ENCODE measurements at regions not wholly inside any gene's neighbourhood (a gene's known extent, or its start where the extent isn't known, plus 50 kb on each side); places are given as distances from the start of the nearest gene placed in this dataset.

DNA sequence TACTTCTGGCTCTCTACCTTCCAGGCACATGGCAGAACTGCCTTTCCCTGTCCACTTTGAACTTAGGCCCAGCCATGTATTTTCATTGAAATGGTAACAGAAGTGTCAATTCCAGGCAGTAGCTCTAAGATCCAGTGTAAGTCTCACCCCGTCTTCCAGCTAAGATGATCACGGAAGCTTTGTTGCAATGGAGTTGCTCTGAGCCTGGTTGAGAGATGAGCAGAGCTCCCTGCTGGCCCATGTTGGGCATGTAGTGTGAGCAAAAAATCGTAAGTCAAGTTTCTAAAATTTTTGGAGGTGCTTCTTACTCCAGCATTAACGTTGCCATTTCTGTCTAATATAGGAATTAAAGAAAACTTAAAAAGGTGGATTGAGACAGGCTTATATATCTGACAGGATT lies 274.4 kb downstream of the IPMK start:
- H3K27ac ChIP-seq: no peak overlapping the region
- no peak for TF ChIP-seq CTCF (conservative IDR thresholded peaks at IDR 0.05)
- no peak for TF ChIP-seq ZFX (IDR thresholded peaks at IDR 0.05)

DNA sequence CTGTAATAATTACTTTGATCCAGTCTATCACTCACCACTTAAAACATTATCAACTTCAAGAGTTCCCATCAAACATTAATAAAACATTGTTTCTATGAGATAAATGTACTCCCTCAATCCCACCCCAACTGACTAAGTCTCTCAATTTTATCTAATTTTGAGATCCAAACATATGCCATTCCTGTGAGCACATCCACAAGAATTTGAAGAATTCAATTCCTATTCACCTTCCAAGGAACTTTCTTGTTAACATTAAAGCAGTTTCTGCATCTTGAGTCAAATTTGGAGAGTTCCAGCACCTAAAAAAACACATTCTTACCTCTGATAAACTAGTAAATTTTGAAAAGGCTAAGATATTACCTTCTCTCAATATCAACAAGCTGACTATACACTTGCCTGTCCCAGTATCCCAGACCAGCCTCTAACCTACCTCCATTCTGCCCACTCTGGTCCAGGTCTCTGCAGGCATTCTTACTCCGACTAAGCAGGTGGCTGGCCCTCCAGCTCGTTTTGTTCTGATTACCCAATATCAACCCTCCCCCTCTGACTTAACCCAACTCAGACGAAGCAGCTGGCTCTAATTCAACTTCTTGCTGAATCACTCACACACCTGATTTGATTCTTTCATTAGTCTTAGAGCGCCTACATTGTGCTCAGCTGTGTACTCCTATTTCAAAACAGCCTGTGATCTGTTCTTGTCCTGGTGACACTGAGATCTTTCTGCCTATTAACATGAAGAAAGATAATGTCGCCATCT lies 275.2 kb downstream of the IPMK start:
- TF ChIP-seq CTCF (conservative IDR thresholded peaks at IDR 0.05): no peak
- no peak overlapping the region for H3K27ac ChIP-seq

DNA sequence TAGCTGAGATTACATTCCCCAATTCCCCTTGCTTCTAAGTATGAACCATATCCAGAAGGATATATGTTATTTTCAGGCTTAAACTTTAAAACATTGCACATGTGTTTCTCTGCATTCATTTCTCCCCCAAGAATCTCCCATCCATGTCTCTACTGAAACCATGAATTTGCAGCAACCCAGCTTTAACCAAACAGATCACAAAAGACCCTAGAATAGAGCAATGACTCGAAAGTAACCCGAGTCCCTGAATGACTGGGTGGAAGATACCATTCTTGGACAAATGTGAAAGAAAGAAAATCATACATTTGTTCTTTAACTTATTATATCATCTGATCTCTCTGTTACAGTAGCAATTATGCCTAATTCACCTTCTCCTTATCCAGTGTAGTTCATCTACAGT lies 278.7 kb downstream of the IPMK start:
- TF ChIP-seq CTCF (conservative IDR thresholded peaks at IDR 0.05): no peak
- no peak overlapping the region for H3K27ac ChIP-seq

DNA sequence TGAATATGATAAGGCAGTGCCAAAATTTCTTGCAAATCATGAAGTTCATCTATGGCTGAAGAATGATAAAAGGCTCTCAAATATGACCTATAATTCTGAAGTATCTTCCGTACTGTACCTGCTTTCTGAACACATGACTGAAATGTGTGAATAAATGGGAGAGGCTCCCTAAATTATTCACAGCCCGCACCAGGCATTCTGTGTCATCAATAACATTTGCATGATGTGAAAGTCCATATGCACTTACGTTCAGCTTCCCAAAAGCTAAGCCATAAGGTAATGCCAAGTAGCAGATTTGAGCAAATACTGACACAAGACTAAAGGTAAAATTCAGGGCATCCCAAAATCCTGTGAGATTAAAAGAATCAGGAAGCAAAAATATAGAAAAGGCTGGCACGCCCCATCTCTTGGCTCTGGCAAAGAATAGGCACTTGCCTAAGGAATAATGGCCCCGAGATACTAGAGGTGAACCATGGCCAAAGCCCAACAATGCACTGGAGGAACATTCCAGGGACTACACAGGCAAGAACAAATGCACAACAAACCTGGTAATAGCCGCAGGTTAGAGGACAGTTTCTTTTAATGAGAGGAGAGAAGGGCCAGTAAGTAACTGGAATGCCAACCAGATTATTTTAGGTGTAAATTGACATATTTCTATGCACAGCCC lies 280.5 kb downstream of the IPMK start:
- H3K27ac ChIP-seq: no peak overlapping the region
- TF ChIP-seq CTCF (conservative IDR thresholded peaks at IDR 0.05) (no peak), ZFX (IDR thresholded peaks at IDR 0.05) (no peak)

- TF ChIP-seq CTCF (conservative IDR thresholded peaks at IDR 0.05) (no peak), ZFX (IDR thresholded peaks at IDR 0.05) (no peak)
- H3K27ac ChIP-seq: no peak overlapping the region
Measured at GRCh38 chr10:57986422-57986821, 281.3 kb downstream of the IPMK start.

GRCh38 chr10:57983281-57983791 lies 284.4 kb downstream of the IPMK start:
- TF ChIP-seq ZFX (IDR thresholded peaks at IDR 0.05) (no peak), CTCF (conservative IDR thresholded peaks at IDR 0.05) (no peak)
- no peak overlapping the region for H3K27ac ChIP-seq

- no peak overlapping the region for H3K27ac ChIP-seq
- TF ChIP-seq ZFX (IDR thresholded peaks at IDR 0.05) (no peak), CTCF (conservative IDR thresholded peaks at IDR 0.05) (no peak)
Measured at GRCh38 chr10:57982091-57982490, 285.6 kb downstream of the IPMK start.
